ENCODE measurements at regions not wholly inside any gene's neighbourhood (a gene's known extent, or its start where the extent isn't known, plus 50 kb on each side); places are given as distances from the start of the nearest gene placed in this dataset.

GRCh38 chr20:60466687-60467022 lies 508.4 kb downstream of the CDH26 start:
- CTCF ChIA-PET = no interaction called here
- H4K20me1 ChIP-seq (ENCODE audit: insufficient read depth) = no peaks in the 10 kb centered on the region
- H3K4me2 ChIP-seq = no peak overlapping the region
- WGBS (ENCODE audit: low lambda C conversion rate) = 7% methylated on average over 1 of the region's 1 CpG
- POLR2A ChIA-PET = no interaction called here
- no peak overlapping the region for H2AFZ ChIP-seq (ENCODE audit: low read depth)
- no peak overlapping the region for H3K4me3 ChIP-seq (ENCODE audit: low read depth in 2 of 2, low read length in 1 of 2)
- no peaks in the 10 kb centered on the region for H3K79me2 ChIP-seq (ENCODE audit: insufficient read depth)
- no peaks in the 10 kb centered on the region for H3K4me1 ChIP-seq (ENCODE audit: control insufficient read depth in 1 of 2, insufficient read depth in 2 of 2, low read depth in 1 of 2, low read length in 1 of 2)
- no peaks in the 10 kb centered on the region for H3F3A ChIP-seq (replicated peaks; ENCODE audit: insufficient read depth)
- no peaks in the 10 kb centered on the region for H3K36me3 ChIP-seq (replicated peaks in 1 of 2; ENCODE audit: control insufficient read depth in 1 of 2, insufficient read depth in 2 of 2, low read length in 1 of 2)
- H3K9ac ChIP-seq = no peak overlapping the region
- DNase-seq = no peak
- H3K27me3 ChIP-seq (ENCODE audit: insufficient read depth) = no peaks in the 10 kb centered on the region
- no peak overlapping the region for H3K27ac ChIP-seq (ENCODE audit: low read depth in 2 of 2, low read length in 1 of 2)
- no peaks in the 10 kb centered on the region for H3K9me3 ChIP-seq
- H3K9me2 ChIP-seq = no peaks in the 10 kb centered on the region
- no peak for TF ChIP-seq NFIC (IDR thresholded peaks at IDR 0.05; ENCODE audit: borderline replicate concordance)
- TF ChIP-seq USF1 (IDR thresholded peaks at IDR 0.05; ENCODE audit: borderline replicate concordance, low read depth) = no peak
- TF ChIP-seq MXI1 (IDR thresholded peaks at IDR 0.05; ENCODE audit: low read depth, low read length) = no peak
- no peak for TF ChIP-seq GABPA (IDR thresholded peaks at IDR 0.05; ENCODE audit: low read depth)
- no peak for TF ChIP-seq EZH2phosphoT487 (IDR thresholded peaks at IDR 0.05; ENCODE audit: borderline replicate concordance, low read depth)
- no peak for TF ChIP-seq POLR2AphosphoS5 (IDR thresholded peaks at IDR 0.05; ENCODE audit: low read depth, low read length)
- TF ChIP-seq TAF1 (IDR thresholded peaks at IDR 0.05; ENCODE audit: borderline replicate concordance, low read depth, low read length) = no peak
- TF ChIP-seq IRF3 (IDR thresholded peaks at IDR 0.05; ENCODE audit: low read depth, low read length) = no peak
- no peak for TF ChIP-seq ZBTB33 (IDR thresholded peaks at IDR 0.05; ENCODE audit: borderline replicate concordance, low read depth)
- no peak for TF ChIP-seq YY1 (IDR thresholded peaks at IDR 0.05; ENCODE audit: low read depth)
- no peak for TF ChIP-seq SIN3A (IDR thresholded peaks at IDR 0.05; ENCODE audit: borderline replicate concordance, low read depth, low read length)
- no peak for TF ChIP-seq ELF1 (IDR thresholded peaks at IDR 0.05)
- TF ChIP-seq RCOR1 (IDR thresholded peaks at IDR 0.05; ENCODE audit: low read length) = no peak
- TF ChIP-seq PBX3 (IDR thresholded peaks at IDR 0.05) = no peak
- no peak for TF ChIP-seq FOXM1 (IDR thresholded peaks at IDR 0.05; ENCODE audit: low read depth)
- no peak for TF ChIP-seq RAD21 (IDR thresholded peaks at IDR 0.05; ENCODE audit: low read length)
- no peak for TF ChIP-seq RFX5 (IDR thresholded peaks at IDR 0.05; ENCODE audit: low read length)
- TF ChIP-seq JUND (IDR thresholded peaks at IDR 0.05) = no peak
- no peak for TF ChIP-seq EP300 (IDR thresholded peaks at IDR 0.05; ENCODE audit: borderline replicate concordance in 1 of 2, low read depth in 1 of 2, low read length in 1 of 2)

Measured in SK-N-SH (cell line).